ENCODE measurements at regions not wholly inside any gene's neighbourhood (a gene's known extent, or its start where the extent isn't known, plus 50 kb on each side); places are given as distances from the start of the nearest gene placed in this dataset.

DNA sequence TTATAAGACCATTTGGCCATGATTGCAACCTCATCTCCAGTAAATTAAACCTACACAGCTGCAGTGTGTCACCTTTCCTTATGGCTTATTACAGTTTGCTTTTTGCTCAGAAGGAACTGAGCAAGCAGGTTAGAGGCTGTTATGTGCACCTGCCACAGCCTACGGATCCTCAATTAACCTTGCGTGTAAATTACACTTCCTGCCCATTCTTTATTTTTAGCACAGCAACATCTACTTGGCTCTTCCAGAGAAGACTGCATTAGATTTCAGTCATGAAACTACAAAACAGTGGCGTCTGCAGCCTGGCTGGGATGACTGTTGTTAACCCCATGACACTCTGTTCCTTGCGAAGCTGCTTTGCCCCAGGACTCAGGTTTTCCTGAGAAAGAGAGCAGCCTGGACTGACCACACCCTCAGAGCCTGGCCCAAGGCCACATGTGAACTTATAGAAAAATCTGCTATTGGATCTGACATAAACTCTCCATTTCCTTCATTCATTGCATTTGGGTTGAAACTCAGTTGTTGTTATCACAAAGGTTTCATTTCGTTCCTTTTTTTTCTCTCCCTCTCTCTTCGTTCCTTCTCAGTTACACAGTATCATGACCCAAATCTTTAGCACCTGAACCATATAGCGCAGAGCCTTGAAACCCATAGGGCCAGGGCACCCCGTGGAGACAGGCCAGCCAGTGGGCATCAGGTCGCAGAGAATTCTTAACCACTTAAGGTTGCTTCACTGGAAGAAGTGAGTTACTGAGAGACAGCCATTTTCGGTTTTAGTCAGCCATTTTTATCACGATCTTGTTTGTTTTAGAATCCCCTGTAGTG, 138.6 kb downstream of the PALM2AKAP2 start:
- H3K9me3 Mint-ChIP-seq (ENCODE audit: unreplicated experiment) = no peaks in the 10 kb centered on the region
- peaks cover 4% of the 10 kb centered on the region for H3K4me1 Mint-ChIP-seq (ENCODE audit: low read depth, unreplicated experiment)
- H3K27me3 Mint-ChIP-seq (ENCODE audit: low read depth, unreplicated experiment) = peaks cover 2% of the 10 kb centered on the region
- no peak overlapping the region for H3K9ac ChIP-seq (ENCODE audit: low read length)
- H3K27ac ChIP-seq (ENCODE audit: low read depth, low read length) = no peak overlapping the region
- no peaks in the 10 kb centered on the region for H3K27me3 ChIP-seq (ENCODE audit: insufficient read depth, low read length)
- peaks cover 2% of the 10 kb centered on the region for H3K4me1 ChIP-seq (ENCODE audit: insufficient read depth, low read length)
- DNase-seq (ENCODE audit: low read depth) = no peak
- no peak overlapping the region for H3K4me3 ChIP-seq (ENCODE audit: insufficient read depth, low read depth, low read length)
- H3K79me2 ChIP-seq (ENCODE audit: insufficient read depth, low read length) = no peaks in the 10 kb centered on the region
- peaks cover 7% of the 10 kb centered on the region for H3K36me3 Mint-ChIP-seq (ENCODE audit: low read depth, unreplicated experiment)
- H4K20me1 ChIP-seq (ENCODE audit: insufficient read depth, low read length) = peaks cover 10% of the 10 kb centered on the region
- no peak for TF ChIP-seq EZH2 (IDR thresholded peaks at IDR 0.05; ENCODE audit: insufficient read depth, low read length)
- TF ChIP-seq, protein P1, sequence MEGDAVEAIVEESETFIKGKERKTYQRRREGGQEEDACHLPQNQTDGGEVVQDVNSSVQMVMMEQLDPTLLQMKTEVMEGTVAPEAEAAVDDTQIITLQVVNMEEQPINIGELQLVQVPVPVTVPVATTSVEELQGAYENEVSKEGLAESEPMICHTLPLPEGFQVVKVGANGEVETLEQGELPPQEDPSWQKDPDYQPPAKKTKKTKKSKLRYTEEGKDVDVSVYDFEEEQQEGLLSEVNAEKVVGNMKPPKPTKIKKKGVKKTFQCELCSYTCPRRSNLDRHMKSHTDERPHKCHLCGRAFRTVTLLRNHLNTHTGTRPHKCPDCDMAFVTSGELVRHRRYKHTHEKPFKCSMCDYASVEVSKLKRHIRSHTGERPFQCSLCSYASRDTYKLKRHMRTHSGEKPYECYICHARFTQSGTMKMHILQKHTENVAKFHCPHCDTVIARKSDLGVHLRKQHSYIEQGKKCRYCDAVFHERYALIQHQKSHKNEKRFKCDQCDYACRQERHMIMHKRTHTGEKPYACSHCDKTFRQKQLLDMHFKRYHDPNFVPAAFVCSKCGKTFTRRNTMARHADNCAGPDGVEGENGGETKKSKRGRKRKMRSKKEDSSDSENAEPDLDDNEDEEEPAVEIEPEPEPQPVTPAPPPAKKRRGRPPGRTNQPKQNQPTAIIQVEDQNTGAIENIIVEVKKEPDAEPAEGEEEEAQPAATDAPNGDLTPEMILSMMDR (IDR thresholded peaks at IDR 0.05; ENCODE audit: insufficient read depth, low read depth, low read length) = no peak
- H3K4me2 ChIP-seq (ENCODE audit: low read length) = no peak overlapping the region
- no peaks in the 10 kb centered on the region for H3K9me3 ChIP-seq (ENCODE audit: insufficient read depth, low read depth, low read length)
- H3K36me3 ChIP-seq (ENCODE audit: insufficient read depth, low read length) = no peaks in the 10 kb centered on the region
- H3K4me3 Mint-ChIP-seq (ENCODE audit: unreplicated experiment) = no peak overlapping the region
- FAIRE-seq = no peak
- no peak overlapping the region for H3K27ac Mint-ChIP-seq (ENCODE audit: unreplicated experiment)
- no peak overlapping the region for H2AFZ ChIP-seq (ENCODE audit: low read depth, low read length)

DNA sequence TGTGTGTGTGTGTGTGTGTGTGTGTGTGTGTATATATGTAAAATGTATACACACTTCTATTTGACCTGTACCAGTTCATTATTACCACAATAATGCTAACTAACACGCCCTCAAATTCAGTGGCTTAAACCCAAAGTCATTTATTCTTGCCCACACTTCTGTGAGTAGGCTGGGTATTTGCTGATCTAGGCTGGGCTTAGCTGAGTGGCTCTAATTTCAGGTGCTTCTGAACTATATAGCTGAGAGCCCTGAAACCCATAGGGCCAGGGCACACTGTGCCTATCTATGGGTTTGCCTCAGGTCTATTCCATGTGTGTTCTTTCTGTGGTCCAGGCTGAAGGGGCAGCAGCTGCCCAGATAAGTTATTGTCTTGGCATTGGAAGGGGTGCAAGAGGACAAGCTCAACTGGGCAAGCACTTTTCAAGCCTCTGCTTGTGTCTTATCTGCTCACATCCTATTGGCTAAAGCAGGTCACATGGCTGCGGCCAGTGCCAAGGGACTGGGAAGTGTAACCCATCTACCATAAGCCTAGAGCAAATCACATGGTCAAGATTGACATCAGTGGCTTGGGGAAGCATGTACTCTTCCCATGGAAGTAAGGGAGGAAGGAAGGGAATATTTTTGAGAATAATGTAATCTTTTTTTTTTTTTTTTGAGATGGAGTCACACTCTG, 139.9 kb downstream of the PALM2AKAP2 start:
- no peak for TF ChIP-seq EZH2 (IDR thresholded peaks at IDR 0.05; ENCODE audit: insufficient read depth, low read length)
- TF ChIP-seq, protein P1 (IDR thresholded peaks at IDR 0.05; ENCODE audit: insufficient read depth, low read depth, low read length) = no peak
- H3K27me3 ChIP-seq (ENCODE audit: insufficient read depth, low read length) = no peaks in the 10 kb centered on the region
- no peak overlapping the region for H3K27ac ChIP-seq (ENCODE audit: low read depth, low read length)
- H3K79me2 ChIP-seq (ENCODE audit: insufficient read depth, low read length) = no peaks in the 10 kb centered on the region
- no peaks in the 10 kb centered on the region for H3K36me3 ChIP-seq (ENCODE audit: insufficient read depth, low read length)
- Mint-ChIP-seq H3K27me3 (ENCODE audit: low read depth, unreplicated experiment) (peaks cover 2% of the 10 kb centered on the region), H3K4me3 (ENCODE audit: unreplicated experiment) (no peak overlapping the region), H3K27ac (ENCODE audit: unreplicated experiment) (no peak overlapping the region), H3K36me3 (ENCODE audit: low read depth, unreplicated experiment) (peaks cover 15% of the 10 kb centered on the region), H3K9me3 (ENCODE audit: unreplicated experiment) (no peaks in the 10 kb centered on the region), H3K4me1 (ENCODE audit: low read depth, unreplicated experiment) (peaks cover 4% of the 10 kb centered on the region)
- H3K4me3 ChIP-seq (ENCODE audit: insufficient read depth, low read depth, low read length) = no peak overlapping the region
- DNase-seq (ENCODE audit: low read depth) (no peak), FAIRE-seq (no peak)
- H3K9me3 ChIP-seq (ENCODE audit: insufficient read depth, low read depth, low read length) = no peaks in the 10 kb centered on the region
- H3K9ac ChIP-seq (ENCODE audit: low read length) = no peak overlapping the region
- H4K20me1 ChIP-seq (ENCODE audit: insufficient read depth, low read length) = peaks cover 10% of the 10 kb centered on the region
- no peak overlapping the region for H3K4me2 ChIP-seq (ENCODE audit: low read length)
- H3K4me1 ChIP-seq (ENCODE audit: insufficient read depth, low read length) = no peaks in the 10 kb centered on the region
- no peak overlapping the region for H2AFZ ChIP-seq (ENCODE audit: low read depth, low read length)
